ENCODE measurements at regions not wholly inside any gene's neighbourhood (a gene's known extent, or its start where the extent isn't known, plus 50 kb on each side); places are given as distances from the start of the nearest gene placed in this dataset.
"Not testable (repeated sequence)": the region's sequence is repeated elsewhere in the genome, so short reads cannot be mapped to it uniquely, and the experiment has no call there.

- intact Hi-C loops (cut with DNase I); ATAC-seq; H3K36me3 ChIP-seq; DNase-seq; H3K27me3 ChIP-seq; H3K4me1 ChIP-seq; H3K27ac ChIP-seq; H3K4me3 ChIP-seq: not testable (repeated sequence)
- H3K9me3 ChIP-seq, result peaks cover 0 to 12% (median 0%) of the 10 kb centered on the region in 11 donors
- WGBS, 2 donors, result 88% methylated on average over 2 of the region's 2 CpGs; no CpG with 5 or more reads in 1 of the 2 donors
Measured at GRCh38 chr11:71698961-71699360, 116.3 kb upstream of the KRTAP5-11 start.

GRCh38 chr11:71701435-71702291 is 119.0 kb upstream of the KRTAP5-11 start:
- H3K27me3 ChIP-seq; H3K4me1 ChIP-seq; H3K27ac ChIP-seq; H3K36me3 ChIP-seq; H3K4me3 ChIP-seq; ATAC-seq; intact Hi-C loops (cut with DNase I); DNase-seq: not testable (repeated sequence)
- 42 to 68% methylated on average over 3 of the region's 3 CpGs for WGBS, 2 donors
- H3K9me3 ChIP-seq, result peaks cover 0 to 12% (median 0%) of the 10 kb centered on the region in 11 donors

GRCh38 chr11:71705086-71705737 is 122.5 kb upstream of the KRTAP5-11 start:
- not testable (repeated sequence) for H3K4me3 ChIP-seq, ATAC-seq

GRCh38 chr11:71705738-71706432 is 123.2 kb upstream of the KRTAP5-11 start:
- ATAC-seq; intact Hi-C loops (cut with DNase I); H3K36me3 ChIP-seq; H3K27ac ChIP-seq; H3K4me1 ChIP-seq; DNase-seq; H3K4me3 ChIP-seq: not testable (repeated sequence)
- WGBS, 2 donors, result 16 to 40% methylated on average over 3 to 4 of the region's 4 CpGs
- peaks cover 0 to 10% (median 0%) of the 10 kb centered on the region in 11 donors for H3K9me3 ChIP-seq
- H3K27me3 ChIP-seq, result peaks cover 0 to 17% (median 9%) of the 10 kb centered on the region in 7 donors

More at GRCh38 chr11:71705086-71705737, 122.5 kb upstream of the KRTAP5-11 start:
- peaks cover 0 to 17% (median 7%) of the 10 kb centered on the region in 7 donors for H3K27me3 ChIP-seq
- H3K27ac ChIP-seq; H3K36me3 ChIP-seq; H3K4me1 ChIP-seq; DNase-seq; intact Hi-C loops (cut with DNase I): not testable (repeated sequence)
- WGBS, 2 donors, result 74 to 78% methylated on average over 2 of the region's 3 CpGs
- H3K9me3 ChIP-seq, result peaks cover 0 to 10% (median 0%) of the 10 kb centered on the region in 11 donors

GRCh38 chr11:71707083-71707482 is 124.4 kb upstream of the KRTAP5-11 start:
- H3K27me3 ChIP-seq, result peaks cover 0 to 18% (median 10%) of the 10 kb centered on the region in 7 donors
- H3K27ac ChIP-seq; H3K36me3 ChIP-seq; H3K9me3 ChIP-seq; ATAC-seq; H3K4me3 ChIP-seq; DNase-seq; H3K4me1 ChIP-seq; intact Hi-C loops (cut with DNase I): not testable (repeated sequence)
- WGBS, 2 donors, result 65 to 73% methylated on average over 12 of the region's 12 CpGs

GRCh38 chr11:71709541-71709940 is 123.5 kb upstream of the DEFB108B start:
- H3K27ac ChIP-seq; DNase-seq; ATAC-seq; H3K36me3 ChIP-seq; intact Hi-C loops (cut with DNase I); H3K4me1 ChIP-seq; H3K4me3 ChIP-seq; H3K9me3 ChIP-seq: not testable (repeated sequence)
- peaks cover 0 to 27% (median 15%) of the 10 kb centered on the region in 7 donors for H3K27me3 ChIP-seq
- 59 to 60% methylated on average over 6 of the region's 6 CpGs for WGBS, 2 donors

- H3K4me1 ChIP-seq; H3K4me3 ChIP-seq; H3K27ac ChIP-seq; H3K9me3 ChIP-seq; ATAC-seq; H3K36me3 ChIP-seq; intact Hi-C loops (cut with DNase I); DNase-seq: not testable (repeated sequence)
- WGBS, 2 donors, result 41 to 47% methylated on average over 16 of the region's 16 CpGs
- H3K27me3 ChIP-seq, result peaks cover 0 to 27% (median 15%) of the 10 kb centered on the region in 7 donors
Measured at GRCh38 chr11:71710171-71710671, 122.8 kb upstream of the DEFB108B start.

- 50 to 65% methylated on average over 10 of the region's 10 CpGs for WGBS, 2 donors
- ATAC-seq; H3K36me3 ChIP-seq; DNase-seq; H3K4me1 ChIP-seq; intact Hi-C loops (cut with DNase I); H3K27ac ChIP-seq; H3K9me3 ChIP-seq; H3K4me3 ChIP-seq: not testable (repeated sequence)
- peaks cover 0 to 27% (median 15%) of the 10 kb centered on the region in 7 donors for H3K27me3 ChIP-seq
Measured at GRCh38 chr11:71710701-71711385, 122.2 kb upstream of the DEFB108B start.

GRCh38 chr11:71712350-71712749 is 120.7 kb upstream of the DEFB108B start:
- ATAC-seq; H3K9me3 ChIP-seq; DNase-seq; intact Hi-C loops (cut with DNase I); H3K36me3 ChIP-seq; H3K27ac ChIP-seq; H3K4me1 ChIP-seq; H3K4me3 ChIP-seq: not testable (repeated sequence)
- H3K27me3 ChIP-seq, result peaks cover 0 to 26% (median 8%) of the 10 kb centered on the region in 7 donors
- WGBS, 2 donors, result 80 to 82% methylated on average over 2 of the region's 2 CpGs

- H3K9me3 ChIP-seq; intact Hi-C loops (cut with DNase I); H3K4me1 ChIP-seq; H3K4me3 ChIP-seq; DNase-seq; H3K27ac ChIP-seq; ATAC-seq; H3K36me3 ChIP-seq: not testable (repeated sequence)
- 19 to 22% methylated on average over 5 of the region's 5 CpGs for WGBS, 2 donors
- H3K27me3 ChIP-seq, result peaks cover 0 to 26% (median 8%) of the 10 kb centered on the region in 7 donors
Measured at GRCh38 chr11:71712846-71713245, 120.2 kb upstream of the DEFB108B start.
